Neural progenitor cell (in vitro differentiated cells): ENCODE measurements at regions not wholly inside any gene's neighbourhood (a gene's known extent, or its start where the extent isn't known, plus 50 kb on each side); places are given as distances from the start of the nearest gene placed in this dataset.

ENCODE experiments used
- EZH2 ChIP-seq: fragments of 200-600 bp; sonication (generic); IDR thresholded peaks from 2 replicates; pipeline ENCODE4 v1.6.1; 2017; ENCODE audit warnings: antibody characterized with exemption, mild to moderate bottlenecking, moderate library complexity
- TF ChIP-seq, protein P1 (sequence below): fragments of 200-600 bp; sonication (generic); IDR thresholded peaks from 2 replicates; pipeline ENCODE4 v1.5.1; 2017; ENCODE audit warnings: antibody characterized with exemption, mild to moderate bottlenecking

DNA sequence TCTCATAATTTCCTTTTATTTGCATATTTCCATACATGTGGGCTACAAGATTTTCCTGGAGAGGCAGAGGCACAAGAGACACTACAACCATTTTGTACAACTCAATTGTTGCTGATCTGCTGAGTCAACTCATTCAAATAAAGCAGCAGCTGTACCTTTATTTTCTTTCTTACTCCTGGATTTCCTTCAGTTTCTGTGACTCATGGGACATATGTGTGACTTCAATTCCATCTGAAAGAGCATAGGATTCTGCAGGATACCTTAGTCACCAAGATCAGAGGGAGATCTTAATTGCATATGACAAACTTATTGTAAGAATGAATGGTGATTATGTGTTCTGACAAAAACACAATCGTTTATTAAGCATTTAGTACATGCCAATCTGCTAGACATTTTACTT is 2219.4 kb downstream of the NCAM2 start:
- TF ChIP-seq, protein P1, sequence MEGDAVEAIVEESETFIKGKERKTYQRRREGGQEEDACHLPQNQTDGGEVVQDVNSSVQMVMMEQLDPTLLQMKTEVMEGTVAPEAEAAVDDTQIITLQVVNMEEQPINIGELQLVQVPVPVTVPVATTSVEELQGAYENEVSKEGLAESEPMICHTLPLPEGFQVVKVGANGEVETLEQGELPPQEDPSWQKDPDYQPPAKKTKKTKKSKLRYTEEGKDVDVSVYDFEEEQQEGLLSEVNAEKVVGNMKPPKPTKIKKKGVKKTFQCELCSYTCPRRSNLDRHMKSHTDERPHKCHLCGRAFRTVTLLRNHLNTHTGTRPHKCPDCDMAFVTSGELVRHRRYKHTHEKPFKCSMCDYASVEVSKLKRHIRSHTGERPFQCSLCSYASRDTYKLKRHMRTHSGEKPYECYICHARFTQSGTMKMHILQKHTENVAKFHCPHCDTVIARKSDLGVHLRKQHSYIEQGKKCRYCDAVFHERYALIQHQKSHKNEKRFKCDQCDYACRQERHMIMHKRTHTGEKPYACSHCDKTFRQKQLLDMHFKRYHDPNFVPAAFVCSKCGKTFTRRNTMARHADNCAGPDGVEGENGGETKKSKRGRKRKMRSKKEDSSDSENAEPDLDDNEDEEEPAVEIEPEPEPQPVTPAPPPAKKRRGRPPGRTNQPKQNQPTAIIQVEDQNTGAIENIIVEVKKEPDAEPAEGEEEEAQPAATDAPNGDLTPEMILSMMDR: no peak
- TF ChIP-seq EZH2: no peak
